DND-41 (cell line): ENCODE measurements at regions not wholly inside any gene's neighbourhood (a gene's known extent, or its start where the extent isn't known, plus 50 kb on each side); places are given as distances from the start of the nearest gene placed in this dataset.

Source experiments
- ATAC-seq: fragments of 200-7000 bp; cut with Tn5 transposase; 3 replicates; pipeline ENCODE4 v1.9.1; 2021; ENCODE audit warnings: low read depth; ENCODE audit not compliant: insufficient read depth
- DNase-seq: peaks from one replicate; pipeline ENCODE4 v3.0.0-alpha.2; 2020
- H2AFZ ChIP-seq: 2 replicates; pipeline ENCODE4 v1.6.0; 2012; ENCODE audit warnings: low read depth, low read length
- H3K27ac ChIP-seq: 2 replicates; pipeline ENCODE4 v1.5.1; 2012; ENCODE audit warnings: low read length, inconsistent platforms
- H3K27me3 ChIP-seq: fragments of 200-600 bp; sonication (generic); 2 replicates; pipeline ENCODE4 v1.6.0; 2012; ENCODE audit warnings: low read length, mild to moderate bottlenecking, inconsistent platforms; ENCODE audit not compliant: insufficient read depth, poor library complexity
- H3K36me3 ChIP-seq: 2 replicates; pipeline ENCODE4 v1.5.1; 2012; ENCODE audit warnings: low read length, inconsistent platforms; ENCODE audit not compliant: insufficient read depth
- H3K4me1 ChIP-seq: 2 replicates; pipeline ENCODE4 v1.5.1; 2012; ENCODE audit warnings: mild to moderate bottlenecking, low read length; ENCODE audit not compliant: insufficient read depth
- H3K4me2 ChIP-seq: 2 replicates; pipeline ENCODE4 v1.6.0; 2012; ENCODE audit warnings: mild to moderate bottlenecking, moderate library complexity, low read length, inconsistent platforms; ENCODE audit not compliant: insufficient read depth
- H3K4me3 ChIP-seq, 2 experiments: fragments of 200-600 bp in 1 of 2; shearing (Covaris generic) in 1 of 2; 2 replicates each; pipeline ENCODE4 v1.5.1; 2012 to 2016; ENCODE audit warnings: inconsistent platforms in 2 of 2, low read length in 2 of 2, mild to moderate bottlenecking in 2 of 2, low read depth in 1 of 2, moderate library complexity in 1 of 2
- H3K79me2 ChIP-seq: 2 replicates; pipeline ENCODE4 v1.6.0; 2012; ENCODE audit warnings: low read length, inconsistent platforms; ENCODE audit not compliant: insufficient read depth
- H3K9ac ChIP-seq: 2 replicates; pipeline ENCODE4 v1.6.0; 2012; ENCODE audit warnings: low read depth, mild to moderate bottlenecking, inconsistent platforms, low read length, moderate library complexity
- H3K9me3 ChIP-seq: 2 replicates; pipeline ENCODE4 v1.5.1; 2012; ENCODE audit warnings: low read length, moderate library complexity, mild to moderate bottlenecking, inconsistent platforms; ENCODE audit not compliant: insufficient read depth, severe bottlenecking
- H4K20me1 ChIP-seq: 2 replicates; pipeline ENCODE4 v1.6.0; 2012; ENCODE audit warnings: low read length; ENCODE audit not compliant: insufficient read depth
- CTCF ChIP-seq: IDR thresholded peaks from 2 replicates; pipeline ENCODE4 v1.5.1; 2012; ENCODE audit warnings: borderline replicate concordance, low read length, moderate library complexity, mild to moderate bottlenecking; ENCODE audit not compliant: poor library complexity, severe bottlenecking; ENCODE audit errors: extremely low read depth
- EZH2 ChIP-seq: IDR thresholded peaks from 3 replicates; pipeline ENCODE4 v1.6.1; 2012; ENCODE audit warnings: borderline replicate concordance, low read depth, mild to moderate bottlenecking, moderate library complexity, low read length, inconsistent platforms; ENCODE audit not compliant: severe bottlenecking

DNA sequence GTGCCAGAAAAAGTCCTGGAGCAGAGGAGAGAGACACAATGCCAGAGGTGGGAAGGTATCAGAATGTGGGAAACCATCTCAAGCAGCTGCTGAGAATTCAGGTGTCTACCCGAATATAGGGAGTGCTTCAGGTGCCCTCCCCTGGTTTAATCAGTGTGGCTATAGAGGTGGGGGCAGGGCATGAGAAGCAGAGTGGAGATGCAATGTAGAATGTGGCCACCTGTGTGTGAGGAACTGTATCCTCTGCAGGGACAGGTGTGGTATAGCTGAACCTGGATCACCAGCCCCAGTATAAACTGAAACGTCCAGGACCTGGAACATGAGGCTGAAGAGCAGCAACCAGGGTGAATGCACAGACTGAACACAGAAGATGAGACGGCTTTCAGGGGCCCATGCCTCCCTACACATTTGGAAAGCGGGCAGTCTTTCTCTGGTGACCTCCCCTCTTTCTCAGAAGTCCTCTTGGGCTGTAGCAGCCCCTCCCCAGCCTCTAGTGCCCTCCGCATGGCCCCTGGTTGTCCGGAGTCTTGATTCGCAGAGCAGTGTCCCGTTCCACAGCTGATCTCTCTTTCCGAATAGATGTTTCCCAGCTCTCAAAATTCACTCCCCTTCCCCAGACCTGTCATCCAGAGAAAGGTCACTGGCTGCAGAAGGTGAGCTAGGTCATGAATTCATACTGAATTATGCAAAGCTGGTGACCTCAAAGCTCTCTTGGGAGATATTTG lies 103.1 kb downstream of the ABHD5 start:
- ATAC-seq = no peak

DNA sequence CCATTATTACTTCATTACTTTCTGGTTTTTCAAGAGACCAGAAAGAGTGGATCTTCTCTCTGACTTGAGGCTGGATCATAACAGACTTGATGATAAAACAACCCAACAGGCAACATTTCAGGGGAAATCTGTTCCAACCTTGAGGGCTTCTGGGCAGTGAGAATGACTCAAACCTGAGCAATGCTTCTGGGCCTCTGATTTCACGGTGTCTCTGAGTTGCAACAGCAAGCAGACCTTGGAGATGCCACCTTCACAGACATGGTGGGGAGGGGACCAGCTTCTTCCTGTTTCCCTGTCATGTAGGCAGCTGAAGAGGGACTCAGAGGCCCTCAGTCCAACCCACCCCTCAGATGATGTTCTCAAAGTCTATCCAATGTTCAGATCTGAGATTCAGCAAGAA lies 104.0 kb downstream of the ABHD5 start:
- no peak overlapping the region for H2AFZ ChIP-seq
- H3K27ac ChIP-seq = no peak overlapping the region
- H3K36me3 ChIP-seq = no peaks in the 10 kb centered on the region
- TF ChIP-seq CTCF (no peak), EZH2 (no peak)
- ATAC-seq (no peak), DNase-seq (no peak)
- H3K4me1 ChIP-seq = no peaks in the 10 kb centered on the region
- no peak overlapping the region for H3K9ac ChIP-seq
- peaks cover 11% of the 10 kb centered on the region for H3K27me3 ChIP-seq
- H4K20me1 ChIP-seq = no peaks in the 10 kb centered on the region
- no peaks in the 10 kb centered on the region for H3K9me3 ChIP-seq
- no peak overlapping the region for H3K4me2 ChIP-seq
- no peak overlapping the region for H3K4me3 ChIP-seq
- no peaks in the 10 kb centered on the region for H3K79me2 ChIP-seq

More for the DNA sequence above, 103.1 kb downstream of the ABHD5 start:
- Histone ChIP-seq H3K36me3 (no peaks in the 10 kb centered on the region), H3K79me2 (no peaks in the 10 kb centered on the region), H3K4me1 (no peaks in the 10 kb centered on the region), H3K27me3 (peaks cover 11% of the 10 kb centered on the region), H3K4me2 (no peak overlapping the region), H3K9ac (no peak overlapping the region), H4K20me1 (no peaks in the 10 kb centered on the region), H2AFZ (no peak overlapping the region), H3K27ac (no peak overlapping the region), H3K9me3 (no peaks in the 10 kb centered on the region), H3K4me3 (no peak overlapping the region)
- TF ChIP-seq EZH2 = no peak
- no peak for DNase-seq

- H3K36me3 ChIP-seq = no peaks in the 10 kb centered on the region
- peaks cover 11% of the 10 kb centered on the region for H3K27me3 ChIP-seq
- H3K27ac ChIP-seq = no peak overlapping the region
- no peaks in the 10 kb centered on the region for H3K79me2 ChIP-seq
- no peak overlapping the region for H3K9ac ChIP-seq
- H3K4me3 ChIP-seq = no peak overlapping the region
- TF ChIP-seq CTCF = no peak
- TF ChIP-seq EZH2 = no peak
- DNase-seq (no peak), ATAC-seq (no peak)
- H3K4me2 ChIP-seq = no peak overlapping the region
- H2AFZ ChIP-seq = no peak overlapping the region
- no peaks in the 10 kb centered on the region for H3K9me3 ChIP-seq
- H3K4me1 ChIP-seq = no peaks in the 10 kb centered on the region
- H4K20me1 ChIP-seq = no peaks in the 10 kb centered on the region
Measured at GRCh38 chr3:43795491-43795890, 104.8 kb downstream of the ABHD5 start.

- Histone ChIP-seq H3K27me3 (peaks cover 9% of the 10 kb centered on the region), H3K79me2 (no peaks in the 10 kb centered on the region), H3K27ac (no peak overlapping the region), H3K4me2 (no peak overlapping the region), H3K36me3 (no peaks in the 10 kb centered on the region), H4K20me1 (no peaks in the 10 kb centered on the region), H3K4me3 (no peak overlapping the region), H3K9me3 (no peaks in the 10 kb centered on the region), H2AFZ (no peak overlapping the region), H3K4me1 (no peaks in the 10 kb centered on the region), H3K9ac (no peak overlapping the region)
- no peak for ATAC-seq
- no peak for DNase-seq
- TF ChIP-seq EZH2 = no peak
- no peak for TF ChIP-seq CTCF
Measured at GRCh38 chr3:43796041-43796596, 105.4 kb downstream of the ABHD5 start.
